ENCODE measurements at regions not wholly inside any gene's neighbourhood (a gene's known extent, or its start where the extent isn't known, plus 50 kb on each side); places are given as distances from the start of the nearest gene placed in this dataset.

DNA sequence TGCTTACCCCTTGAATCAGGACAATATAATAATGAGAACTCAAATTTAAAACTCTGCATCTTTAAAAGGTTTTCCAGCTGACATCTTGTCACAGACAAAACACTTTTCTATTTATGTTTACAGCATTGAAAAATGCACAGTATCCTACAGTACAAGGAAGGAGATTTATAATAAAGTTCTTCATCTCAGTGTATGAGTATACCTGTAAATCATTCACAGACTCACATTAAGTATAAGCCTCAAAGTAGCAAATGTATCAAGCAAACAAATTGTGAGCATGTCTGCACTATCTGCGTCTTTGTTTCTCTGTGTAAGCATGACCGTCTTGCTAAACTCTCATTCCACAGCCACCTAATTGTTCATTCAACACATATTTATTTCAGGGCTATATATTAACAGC is 52.8 kb downstream of the PPP1R2C start:
- Mint-ChIP-seq H3K4me3 (no peak overlapping the region), H3K27me3 (ENCODE audit: low read depth) (no peaks in the 10 kb centered on the region), H3K9me3 (no peaks in the 10 kb centered on the region), H3K4me1 (ENCODE audit: low read depth) (no peaks in the 10 kb centered on the region), H3K36me3 (ENCODE audit: insufficient read depth) (no peaks in the 10 kb centered on the region)
- DNase-seq (no peak), ATAC-seq (no peak)

DNA sequence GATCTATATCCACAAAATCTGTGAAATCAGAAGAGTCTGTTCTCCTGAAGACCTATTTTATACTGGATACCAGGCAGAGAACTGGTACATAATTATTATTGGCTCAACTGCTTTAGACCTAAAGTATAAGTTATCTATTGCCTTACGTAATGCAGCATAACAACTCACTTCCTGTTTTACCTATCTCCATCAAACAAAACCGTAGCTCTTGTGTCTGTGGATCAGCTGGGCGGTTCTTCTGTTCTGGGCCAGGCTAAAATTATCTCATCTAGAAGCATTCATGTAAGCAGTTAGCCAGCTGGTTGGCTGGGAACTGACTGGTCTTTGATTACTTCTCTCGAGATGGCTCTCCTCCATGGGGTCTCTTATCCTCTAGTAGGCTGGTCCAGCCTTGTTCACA is 57.8 kb downstream of the PPP1R2C start:
- ATAC-seq (no peak), DNase-seq (no peak)
- no peaks in the 10 kb centered on the region for H3K36me3 Mint-ChIP-seq (ENCODE audit: insufficient read depth)
- H3K27me3 Mint-ChIP-seq (ENCODE audit: low read depth), result no peaks in the 10 kb centered on the region
- H3K4me1 Mint-ChIP-seq (ENCODE audit: low read depth), result peaks cover 5% of the 10 kb centered on the region
- no peak overlapping the region for H3K4me3 Mint-ChIP-seq
- no peaks in the 10 kb centered on the region for H3K9me3 Mint-ChIP-seq

DNA sequence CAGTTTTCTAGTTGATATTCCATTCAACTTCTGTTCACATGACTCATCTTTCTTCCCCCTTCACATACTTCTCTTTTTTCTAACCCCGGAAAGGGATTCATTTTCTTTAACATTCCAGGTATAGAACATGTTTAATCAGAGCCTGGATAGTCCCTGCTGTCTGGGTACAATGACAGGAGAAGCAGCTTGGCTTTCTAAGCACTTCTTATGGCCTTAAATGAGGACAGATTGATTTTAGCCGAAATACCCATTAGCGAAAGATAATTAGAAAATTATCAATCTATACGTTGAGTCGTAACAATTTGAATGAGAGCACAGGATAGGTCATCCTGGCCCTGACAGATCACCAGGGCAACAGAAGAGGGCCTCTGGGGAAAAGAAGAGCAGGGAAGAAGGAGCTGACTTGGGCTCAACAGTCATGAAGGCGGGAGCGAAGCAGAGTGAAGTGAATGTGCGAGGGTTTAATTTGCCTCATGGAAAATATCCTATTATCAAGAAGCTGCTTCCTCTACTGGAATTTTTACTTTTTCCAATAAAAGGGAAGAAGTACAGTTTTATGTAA is 62.2 kb downstream of the PPP1R2C start:
- no peaks in the 10 kb centered on the region for H3K27me3 Mint-ChIP-seq (ENCODE audit: low read depth)
- H3K4me3 Mint-ChIP-seq, result no peak overlapping the region
- H3K4me1 Mint-ChIP-seq (ENCODE audit: low read depth), result peaks cover 7% of the 10 kb centered on the region
- no peaks in the 10 kb centered on the region for H3K36me3 Mint-ChIP-seq (ENCODE audit: insufficient read depth)
- DNase-seq (no peak), ATAC-seq (no peak)
- no peaks in the 10 kb centered on the region for H3K9me3 Mint-ChIP-seq

DNA sequence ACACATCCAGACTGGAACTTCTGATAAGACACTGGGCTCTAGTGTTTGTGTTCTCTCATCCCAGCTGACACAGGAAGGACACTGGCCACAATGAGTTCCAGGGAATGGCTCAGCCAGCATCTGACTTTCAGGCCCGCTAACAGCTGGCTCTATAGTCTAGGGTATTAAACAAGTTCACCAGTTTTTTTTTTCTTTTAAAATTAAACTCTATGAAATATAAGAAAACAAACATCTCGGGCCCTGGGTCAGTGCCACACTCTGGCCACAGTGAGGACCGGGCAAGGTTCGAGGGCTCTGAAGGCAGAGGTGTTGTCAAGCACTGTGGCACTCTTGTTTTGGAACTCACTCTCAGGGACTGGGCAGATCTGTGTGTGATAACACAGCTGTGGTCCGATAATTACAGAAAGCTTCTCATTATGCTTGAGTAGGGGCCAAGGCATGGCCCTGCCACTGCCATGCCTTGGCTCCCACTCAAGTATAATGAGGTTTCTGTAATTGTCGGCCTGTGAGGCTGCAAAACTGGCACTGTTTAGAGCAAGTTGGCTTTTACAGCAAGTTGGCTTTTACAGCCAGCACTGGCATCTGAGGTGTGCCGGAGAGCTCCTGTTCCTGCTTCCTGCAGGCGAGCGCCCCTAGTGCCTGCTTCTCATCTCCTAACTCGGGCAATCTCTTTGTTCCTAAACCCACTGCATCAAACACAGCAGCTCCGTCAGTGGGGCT is 62.8 kb downstream of the PPP1R2C start:
- peak; percentile 54 to 55 for ATAC-seq
- no peaks in the 10 kb centered on the region for H3K9me3 Mint-ChIP-seq
- peaks cover 8% of the 10 kb centered on the region for H3K4me1 Mint-ChIP-seq (ENCODE audit: low read depth)
- no peaks in the 10 kb centered on the region for H3K36me3 Mint-ChIP-seq (ENCODE audit: insufficient read depth)
- H3K4me3 Mint-ChIP-seq, result peak overlapping the region; percentile 19
- DNase-seq, result peak; percentile 18
- no peaks in the 10 kb centered on the region for H3K27me3 Mint-ChIP-seq (ENCODE audit: low read depth)

DNA sequence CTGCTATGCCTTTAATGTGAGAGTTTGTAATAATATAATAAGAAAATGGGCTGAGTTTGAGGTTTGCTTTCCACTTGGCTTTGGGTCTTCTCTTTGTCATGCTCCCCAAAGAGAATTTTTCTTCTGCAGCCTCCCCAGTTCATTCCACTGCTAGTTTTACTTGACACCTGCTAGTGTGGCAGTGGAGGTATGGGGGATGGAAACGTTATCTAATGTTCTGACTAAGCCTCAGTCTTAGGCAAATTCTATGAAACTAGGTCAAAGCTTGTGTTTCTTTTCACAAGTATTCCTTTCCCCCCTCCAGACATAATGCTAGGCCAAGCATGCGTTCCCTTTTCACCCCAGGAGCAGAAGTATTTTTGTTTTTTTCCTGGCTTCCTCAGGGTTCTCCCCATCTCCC is 67.5 kb downstream of the PPP1R2C start:
- no peaks in the 10 kb centered on the region for H3K36me3 Mint-ChIP-seq (ENCODE audit: insufficient read depth)
- H3K27me3 Mint-ChIP-seq (ENCODE audit: low read depth), result no peaks in the 10 kb centered on the region
- DNase-seq (no peak), ATAC-seq (no peak)
- no peaks in the 10 kb centered on the region for H3K9me3 Mint-ChIP-seq
- no peak overlapping the region for H3K4me3 Mint-ChIP-seq
- peaks cover 8% of the 10 kb centered on the region for H3K4me1 Mint-ChIP-seq (ENCODE audit: low read depth)

DNA sequence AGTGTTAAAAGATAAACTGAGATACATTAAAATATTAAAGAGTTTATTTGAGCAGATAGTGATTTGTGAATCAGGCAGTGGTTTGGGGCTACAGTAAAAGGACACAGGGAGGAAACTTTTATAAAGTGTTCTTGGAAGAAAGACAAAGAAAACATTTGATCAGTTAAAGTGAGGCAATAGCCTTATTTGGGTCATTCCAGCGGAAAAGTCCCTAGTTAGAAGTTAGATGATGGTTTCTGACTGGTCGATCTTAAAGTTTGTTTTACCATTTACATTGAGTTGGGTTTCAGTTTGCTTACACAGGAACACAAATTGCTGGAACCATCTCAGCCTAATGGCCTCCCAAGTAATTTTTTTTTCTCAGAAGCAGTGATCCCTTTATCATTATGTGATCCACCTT is 69.7 kb downstream of the PPP1R2C start:
- Mint-ChIP-seq H3K4me3 (no peak overlapping the region), H3K9me3 (no peaks in the 10 kb centered on the region), H3K36me3 (ENCODE audit: insufficient read depth) (no peaks in the 10 kb centered on the region), H3K4me1 (ENCODE audit: low read depth) (peaks cover 9% of the 10 kb centered on the region), H3K27me3 (ENCODE audit: low read depth) (no peaks in the 10 kb centered on the region)
- DNase-seq (no peak), ATAC-seq (no peak)

DNA sequence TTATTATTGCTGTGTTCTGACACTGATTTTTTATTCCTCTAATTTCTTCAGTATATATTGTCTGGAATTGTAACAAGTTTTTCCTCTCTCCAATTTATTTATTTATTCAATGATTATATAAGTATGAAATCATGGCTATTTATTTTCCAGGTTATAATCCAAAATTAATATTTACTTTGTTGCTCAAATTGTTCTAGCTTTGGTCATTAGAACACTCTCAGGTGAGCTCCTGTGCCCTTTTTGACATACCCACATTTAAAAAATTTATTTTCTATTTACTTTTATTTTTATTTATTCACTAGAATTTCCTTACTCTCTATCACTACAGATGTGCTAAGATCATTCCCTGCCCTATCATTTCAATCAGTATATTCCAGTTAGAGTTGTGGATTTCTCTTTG is 70.2 kb downstream of the PPP1R2C start:
- Mint-ChIP-seq H3K27me3 (ENCODE audit: low read depth) (no peaks in the 10 kb centered on the region), H3K4me1 (ENCODE audit: low read depth) (peaks cover 9% of the 10 kb centered on the region), H3K4me3 (no peak overlapping the region), H3K9me3 (no peaks in the 10 kb centered on the region), H3K36me3 (ENCODE audit: insufficient read depth) (no peaks in the 10 kb centered on the region)
- no peak for ATAC-seq
- no peak for DNase-seq

DNA sequence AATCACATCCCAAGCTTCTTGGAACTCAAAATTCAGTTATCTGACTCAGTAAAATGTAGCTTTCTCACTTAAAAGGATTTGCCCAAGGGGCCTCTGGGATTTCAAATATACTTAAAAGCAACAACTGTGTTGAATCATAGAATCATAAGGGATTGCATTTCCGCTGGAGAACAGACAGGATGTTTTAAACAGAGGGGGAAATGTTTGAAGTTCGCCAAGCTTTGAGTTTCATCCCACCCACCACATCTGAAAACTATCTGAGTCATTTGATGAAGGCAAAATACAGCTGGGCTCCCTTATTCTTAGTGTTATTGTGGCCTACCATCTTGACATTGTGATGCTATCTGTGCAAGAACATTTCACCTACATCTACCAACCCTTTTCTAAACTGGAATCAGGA is 73.5 kb downstream of the PPP1R2C start:
- ATAC-seq (peak; percentile 28 to 48), DNase-seq (no peak)
- Mint-ChIP-seq H3K9me3 (no peaks in the 10 kb centered on the region), H3K4me1 (ENCODE audit: low read depth) (peaks cover 8% of the 10 kb centered on the region), H3K36me3 (ENCODE audit: insufficient read depth) (no peaks in the 10 kb centered on the region), H3K27me3 (ENCODE audit: low read depth) (no peaks in the 10 kb centered on the region), H3K4me3 (no peak overlapping the region)

DNA sequence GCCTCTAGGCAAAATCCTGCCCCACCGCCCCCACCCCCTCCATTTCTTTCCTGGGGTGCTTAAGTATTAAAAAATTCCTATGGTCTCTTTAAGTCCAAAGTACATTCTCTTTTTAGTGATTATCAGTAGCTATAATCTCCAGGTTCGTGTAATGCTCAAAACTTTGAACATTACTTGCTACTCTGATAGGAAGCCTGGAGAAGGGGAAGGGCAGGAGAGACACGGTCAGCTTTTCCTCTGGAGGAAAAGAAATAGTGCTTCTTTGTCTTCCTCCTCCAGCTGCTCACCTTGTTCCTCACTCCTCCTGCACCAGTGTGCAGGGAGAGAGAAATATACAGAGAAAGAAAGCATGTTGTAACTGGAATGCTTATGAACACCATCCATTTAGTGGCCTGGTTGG is 80.4 kb downstream of the PPP1R2C start:
- Mint-ChIP-seq H3K9me3 (no peaks in the 10 kb centered on the region), H3K27me3 (ENCODE audit: low read depth) (no peaks in the 10 kb centered on the region), H3K4me1 (ENCODE audit: low read depth) (peaks cover 4% of the 10 kb centered on the region), H3K4me3 (no peak overlapping the region), H3K36me3 (ENCODE audit: insufficient read depth) (no peaks in the 10 kb centered on the region)
- DNase-seq (no peak), ATAC-seq (no peak)

DNA sequence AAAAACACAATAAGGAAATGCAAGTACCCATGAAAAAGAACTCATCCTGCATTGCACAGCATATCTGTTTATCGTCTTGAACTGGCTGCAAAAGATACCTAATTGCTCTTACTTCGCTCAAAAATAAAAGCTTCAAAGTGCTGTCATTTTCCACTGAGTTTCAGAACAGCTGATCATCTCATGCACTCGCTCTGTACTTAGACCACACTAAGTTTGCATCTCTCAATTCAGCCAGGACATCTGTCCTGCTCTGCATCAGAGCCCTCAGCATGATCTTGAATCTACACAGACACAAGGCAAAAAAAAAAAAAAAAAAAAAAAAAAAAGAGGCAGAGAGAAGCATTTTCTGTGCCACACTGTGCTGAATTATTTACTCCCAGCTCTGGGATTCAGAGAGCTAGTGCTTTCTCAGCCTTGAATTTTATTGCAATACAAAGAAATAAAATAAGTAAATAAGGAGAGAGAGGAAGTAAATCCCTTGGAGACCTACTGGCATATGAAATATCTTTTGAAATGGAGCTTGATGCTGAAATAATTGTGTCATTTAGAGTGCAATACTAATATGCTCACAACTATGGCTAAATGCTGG is 81.3 kb downstream of the PPP1R2C start:
- no peaks in the 10 kb centered on the region for H3K9me3 Mint-ChIP-seq
- H3K36me3 Mint-ChIP-seq (ENCODE audit: insufficient read depth), result no peaks in the 10 kb centered on the region
- no peak for ATAC-seq
- no peaks in the 10 kb centered on the region for H3K27me3 Mint-ChIP-seq (ENCODE audit: low read depth)
- peaks cover 4% of the 10 kb centered on the region for H3K4me1 Mint-ChIP-seq (ENCODE audit: low read depth)
- H3K4me3 Mint-ChIP-seq, result no peak overlapping the region
- no peak for DNase-seq

DNA sequence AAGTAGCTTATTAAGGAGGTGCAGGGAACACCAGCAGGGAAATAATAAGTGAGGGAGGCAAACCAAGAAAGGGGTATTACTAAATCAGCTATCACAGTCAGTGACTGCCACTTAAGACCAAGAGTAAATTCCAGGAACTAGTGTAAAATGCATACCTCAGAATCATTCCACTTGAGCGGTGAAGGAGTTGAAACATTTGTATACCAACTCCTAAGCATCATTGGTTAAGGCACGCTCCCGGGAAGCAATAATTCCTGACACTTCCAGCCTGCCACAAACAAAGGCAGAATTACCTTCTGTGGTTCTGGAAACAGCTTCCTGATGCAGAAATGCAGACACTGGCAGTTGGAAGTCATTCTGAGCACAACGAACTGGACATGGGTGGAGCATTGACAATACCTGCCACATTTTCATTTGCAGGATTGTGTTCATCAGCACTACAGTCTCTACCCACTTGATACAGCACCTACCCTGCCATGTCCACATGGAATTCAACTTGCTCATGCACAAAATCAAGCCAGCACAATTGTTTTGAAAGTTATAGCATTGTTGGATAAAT is 82.1 kb downstream of the PPP1R2C start:
- Mint-ChIP-seq H3K36me3 (ENCODE audit: insufficient read depth) (no peaks in the 10 kb centered on the region), H3K4me3 (no peak overlapping the region), H3K9me3 (no peaks in the 10 kb centered on the region), H3K27me3 (ENCODE audit: low read depth) (no peaks in the 10 kb centered on the region), H3K4me1 (ENCODE audit: low read depth) (peaks cover 4% of the 10 kb centered on the region)
- ATAC-seq (no peak), DNase-seq (no peak)

DNA sequence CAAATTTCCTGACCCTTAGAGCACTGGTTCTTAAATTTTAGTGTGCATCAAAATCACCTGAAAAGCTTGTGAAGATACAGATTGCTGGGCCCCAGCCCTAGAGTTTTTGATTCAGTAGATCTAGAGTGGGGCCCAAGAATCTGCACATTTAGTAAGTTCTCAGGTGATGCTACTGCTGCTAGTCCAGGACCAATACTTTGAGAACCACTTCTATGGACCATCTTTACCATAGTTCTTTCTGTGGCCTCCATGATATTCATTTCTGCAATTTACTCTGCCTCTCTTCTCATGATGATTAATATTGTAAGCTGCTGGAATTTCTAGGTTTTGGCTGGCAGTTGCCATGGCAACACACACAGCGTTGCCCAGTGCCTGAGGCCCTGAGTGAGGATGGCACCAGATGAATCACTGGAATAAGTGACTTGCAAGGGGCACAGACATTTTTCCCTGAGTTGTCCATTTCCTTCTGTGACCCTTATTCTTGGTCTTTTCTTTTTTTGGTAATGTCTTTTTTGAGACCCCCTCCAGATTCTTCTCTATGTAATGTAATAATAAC is 83.6 kb downstream of the PPP1R2C start:
- peak in 1 of 2 donors; percentile 30 for ATAC-seq
- H3K4me1 Mint-ChIP-seq (ENCODE audit: low read depth), result peaks cover 4% of the 10 kb centered on the region
- no peak overlapping the region for H3K4me3 Mint-ChIP-seq
- DNase-seq, result no peak
- no peaks in the 10 kb centered on the region for H3K36me3 Mint-ChIP-seq (ENCODE audit: insufficient read depth)
- H3K9me3 Mint-ChIP-seq, result no peaks in the 10 kb centered on the region
- no peaks in the 10 kb centered on the region for H3K27me3 Mint-ChIP-seq (ENCODE audit: low read depth)

DNA sequence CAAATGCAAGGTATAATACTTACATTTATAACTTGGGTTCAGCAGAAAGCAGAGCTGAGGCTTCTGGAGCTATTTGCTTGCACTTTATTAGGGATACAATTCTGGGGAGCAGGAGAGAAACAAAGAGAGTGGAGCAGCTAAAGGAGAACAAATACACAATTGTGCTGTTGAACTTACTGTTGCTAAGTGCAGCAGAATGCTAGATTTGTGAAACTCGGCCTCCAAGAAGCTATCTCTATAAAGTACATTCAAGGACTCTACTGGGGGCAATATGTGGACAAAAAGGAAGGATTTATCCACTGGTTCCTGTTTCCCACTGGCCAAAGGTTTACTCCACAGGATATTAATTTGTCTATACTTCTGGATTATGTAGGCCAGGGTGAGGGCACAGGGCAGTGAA is 86.8 kb downstream of the PPP1R2C start:
- no peak for DNase-seq
- Mint-ChIP-seq H3K36me3 (ENCODE audit: insufficient read depth) (no peaks in the 10 kb centered on the region), H3K27me3 (ENCODE audit: low read depth) (no peaks in the 10 kb centered on the region), H3K4me1 (ENCODE audit: low read depth) (peaks cover 2% of the 10 kb centered on the region), H3K4me3 (no peak overlapping the region), H3K9me3 (no peaks in the 10 kb centered on the region)
- no peak for ATAC-seq

DNA sequence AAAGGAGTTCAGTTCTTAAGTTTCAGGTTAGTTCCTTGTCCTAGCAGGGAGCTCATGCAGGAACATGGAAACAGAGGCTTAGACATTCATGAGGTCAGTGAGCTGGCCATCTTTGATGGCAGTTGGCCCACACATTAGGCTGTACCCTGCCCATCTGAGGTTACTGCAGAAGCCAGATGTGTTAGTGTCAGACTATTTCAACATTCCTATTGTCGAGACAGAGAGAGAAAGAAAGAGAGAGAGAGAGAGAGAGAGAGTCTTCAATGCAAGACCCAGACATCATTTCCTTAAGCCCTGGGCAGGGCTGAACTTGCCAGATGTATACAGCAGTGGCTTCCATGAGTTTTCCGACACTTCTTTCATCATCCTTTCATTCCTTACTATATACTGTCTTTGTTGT is 91.3 kb downstream of the PPP1R2C start:
- ATAC-seq (no peak), DNase-seq (no peak)
- Mint-ChIP-seq H3K36me3 (ENCODE audit: insufficient read depth) (no peaks in the 10 kb centered on the region), H3K9me3 (no peaks in the 10 kb centered on the region), H3K27me3 (ENCODE audit: low read depth) (no peaks in the 10 kb centered on the region), H3K4me1 (ENCODE audit: low read depth) (peaks cover 2% of the 10 kb centered on the region), H3K4me3 (no peak overlapping the region)

DNA sequence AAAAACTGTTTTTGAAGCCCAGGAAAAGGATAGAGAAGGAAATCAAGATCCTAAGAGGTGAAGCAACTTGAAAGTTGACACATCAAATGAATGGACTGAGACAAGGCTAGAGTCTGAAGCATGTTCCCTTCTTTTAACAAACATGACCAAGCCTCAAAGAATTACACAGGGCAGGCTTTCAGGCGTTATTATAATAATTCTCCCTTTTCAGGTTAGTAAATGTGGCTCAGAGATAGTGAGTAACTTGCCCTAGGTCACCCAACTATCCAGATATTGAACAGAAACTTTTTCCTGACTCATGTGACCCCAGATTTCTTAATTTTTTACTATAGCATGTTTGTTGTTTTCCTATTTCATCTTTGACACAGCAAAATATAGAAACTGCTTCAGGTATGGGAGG is 91.7 kb downstream of the PPP1R2C start:
- Mint-ChIP-seq H3K9me3 (no peaks in the 10 kb centered on the region), H3K4me1 (ENCODE audit: low read depth) (peaks cover 2% of the 10 kb centered on the region), H3K27me3 (ENCODE audit: low read depth) (no peaks in the 10 kb centered on the region), H3K36me3 (ENCODE audit: insufficient read depth) (no peaks in the 10 kb centered on the region), H3K4me3 (no peak overlapping the region)
- ATAC-seq (no peak), DNase-seq (no peak)

All from activated T-cell treated with anti-CD3 and anti-CD28 coated beads, Interleukin-2, amount 50 U/mL, for 4 hours (primary cell).